Neural crest cell (in vitro differentiated cells): ENCODE measurements at regions not wholly inside any gene's neighbourhood (a gene's known extent, or its start where the extent isn't known, plus 50 kb on each side); places are given as distances from the start of the nearest gene placed in this dataset.

Source experiments
- DNase-seq: peaks from one replicate; pipeline ENCODE4 v3.0.0; 2021; ENCODE audit warnings: low read depth, mixed read lengths, low spot score
- H3K27ac Mint-ChIP-seq: one replicate; pipeline ENCODE4 v1.8.0; 2021; ENCODE audit warnings: mild to moderate bottlenecking, mixed read lengths; ENCODE audit not compliant: unreplicated experiment
- H3K27me3 Mint-ChIP-seq: 2 replicates; pipeline ENCODE4 v1.8.0; 2021; ENCODE audit warnings: low read depth, mild to moderate bottlenecking, mixed read lengths
- H3K36me3 Mint-ChIP-seq: 2 replicates; pipeline ENCODE4 v1.8.0; 2021; ENCODE audit warnings: low read depth, mild to moderate bottlenecking, mixed read lengths
- H3K4me1 Mint-ChIP-seq: 2 replicates; pipeline ENCODE4 v1.8.0; 2021; ENCODE audit warnings: mixed read lengths
- H3K4me3 Mint-ChIP-seq: one replicate; pipeline ENCODE4 v1.8.0; 2021; ENCODE audit warnings: mild to moderate bottlenecking, mixed read lengths
- H3K9me3 Mint-ChIP-seq: 2 replicates; pipeline ENCODE4 v1.8.0; 2021; ENCODE audit warnings: mixed read lengths
- TF ChIP-seq, protein P1 (sequence below): fragments of 200-600 bp; sonication (generic); conservative IDR thresholded peaks from 2 replicates; pipeline ENCODE4 v1.5.0; 2021; ENCODE audit warnings: antibody characterized with exemption, mild to moderate bottlenecking

DNA sequence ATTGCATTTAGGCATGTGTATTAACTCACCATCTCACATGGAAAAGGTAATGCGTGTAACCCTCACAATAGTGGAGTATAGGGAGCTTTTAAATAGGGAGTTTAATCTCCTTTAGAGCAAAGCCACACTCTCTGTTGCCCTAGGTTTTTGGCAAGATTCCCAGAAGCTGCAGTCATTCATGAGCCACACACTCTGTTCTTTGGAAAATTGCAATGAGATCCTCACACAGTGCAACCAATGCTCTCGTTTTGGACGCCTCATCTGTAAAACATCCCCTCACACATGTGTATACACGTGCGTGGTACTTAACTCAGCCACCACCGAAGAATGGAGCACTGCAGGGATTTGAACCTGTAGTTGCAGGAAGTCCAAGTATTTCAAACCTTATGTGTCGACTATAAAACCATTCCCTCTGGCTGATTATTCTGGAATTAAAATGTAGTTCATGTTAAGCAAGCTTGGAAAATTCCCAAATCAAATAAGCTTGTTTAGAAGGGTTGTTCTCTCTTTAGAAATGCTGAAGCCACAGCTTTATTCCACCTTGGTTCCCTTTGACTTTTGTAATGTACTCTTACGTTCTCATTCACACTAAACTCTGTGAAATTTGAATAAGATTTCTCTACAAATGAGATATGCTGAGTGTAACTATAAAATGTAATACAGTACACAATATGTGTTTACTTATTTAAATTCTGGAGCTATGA is 489.8 kb upstream of the MANEA start:
- TF ChIP-seq, protein P1, sequence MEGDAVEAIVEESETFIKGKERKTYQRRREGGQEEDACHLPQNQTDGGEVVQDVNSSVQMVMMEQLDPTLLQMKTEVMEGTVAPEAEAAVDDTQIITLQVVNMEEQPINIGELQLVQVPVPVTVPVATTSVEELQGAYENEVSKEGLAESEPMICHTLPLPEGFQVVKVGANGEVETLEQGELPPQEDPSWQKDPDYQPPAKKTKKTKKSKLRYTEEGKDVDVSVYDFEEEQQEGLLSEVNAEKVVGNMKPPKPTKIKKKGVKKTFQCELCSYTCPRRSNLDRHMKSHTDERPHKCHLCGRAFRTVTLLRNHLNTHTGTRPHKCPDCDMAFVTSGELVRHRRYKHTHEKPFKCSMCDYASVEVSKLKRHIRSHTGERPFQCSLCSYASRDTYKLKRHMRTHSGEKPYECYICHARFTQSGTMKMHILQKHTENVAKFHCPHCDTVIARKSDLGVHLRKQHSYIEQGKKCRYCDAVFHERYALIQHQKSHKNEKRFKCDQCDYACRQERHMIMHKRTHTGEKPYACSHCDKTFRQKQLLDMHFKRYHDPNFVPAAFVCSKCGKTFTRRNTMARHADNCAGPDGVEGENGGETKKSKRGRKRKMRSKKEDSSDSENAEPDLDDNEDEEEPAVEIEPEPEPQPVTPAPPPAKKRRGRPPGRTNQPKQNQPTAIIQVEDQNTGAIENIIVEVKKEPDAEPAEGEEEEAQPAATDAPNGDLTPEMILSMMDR, result no peak
- Mint-ChIP-seq H3K9me3 (no peaks in the 10 kb centered on the region), H3K4me1 (no peaks in the 10 kb centered on the region), H3K27ac (no peak overlapping the region), H3K4me3 (no peak overlapping the region), H3K36me3 (no peaks in the 10 kb centered on the region), H3K27me3 (no peaks in the 10 kb centered on the region)
- DNase-seq, result no peak

DNA sequence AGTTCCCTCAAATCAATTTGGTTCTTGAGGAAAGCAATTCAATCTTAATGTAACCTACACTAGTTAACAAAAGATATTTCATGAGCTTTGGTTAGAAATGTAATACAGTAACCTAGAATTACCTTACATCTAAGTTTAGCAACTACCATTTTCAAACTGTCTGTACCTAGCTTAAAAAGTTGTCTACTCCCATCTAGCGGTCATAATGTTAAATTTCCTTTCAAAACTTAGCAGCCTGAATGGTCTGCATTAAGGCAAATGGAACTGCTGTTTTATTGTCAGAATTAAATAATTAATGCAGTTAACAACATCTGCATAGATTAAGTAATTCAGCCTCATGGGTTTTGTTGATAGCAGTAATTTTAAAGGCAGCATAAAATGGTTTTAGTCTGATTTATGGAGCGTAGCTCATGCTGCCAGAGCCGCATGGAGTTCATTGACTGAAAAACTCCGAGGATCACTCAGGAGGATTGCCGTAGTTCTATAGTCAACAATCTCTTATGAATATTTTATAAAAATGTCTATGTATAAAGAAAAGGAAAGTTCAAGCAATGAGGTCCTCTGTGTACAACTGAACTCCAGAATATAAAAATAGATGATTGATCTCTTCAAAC is 485.4 kb upstream of the MANEA start:
- DNase-seq, result no peak
- no peaks in the 10 kb centered on the region for H3K4me1 Mint-ChIP-seq
- no peaks in the 10 kb centered on the region for H3K36me3 Mint-ChIP-seq
- no peak overlapping the region for H3K27ac Mint-ChIP-seq
- no peaks in the 10 kb centered on the region for H3K9me3 Mint-ChIP-seq
- no peak overlapping the region for H3K4me3 Mint-ChIP-seq
- no peaks in the 10 kb centered on the region for H3K27me3 Mint-ChIP-seq
- TF ChIP-seq, protein P1, result peak; percentile 81

DNA sequence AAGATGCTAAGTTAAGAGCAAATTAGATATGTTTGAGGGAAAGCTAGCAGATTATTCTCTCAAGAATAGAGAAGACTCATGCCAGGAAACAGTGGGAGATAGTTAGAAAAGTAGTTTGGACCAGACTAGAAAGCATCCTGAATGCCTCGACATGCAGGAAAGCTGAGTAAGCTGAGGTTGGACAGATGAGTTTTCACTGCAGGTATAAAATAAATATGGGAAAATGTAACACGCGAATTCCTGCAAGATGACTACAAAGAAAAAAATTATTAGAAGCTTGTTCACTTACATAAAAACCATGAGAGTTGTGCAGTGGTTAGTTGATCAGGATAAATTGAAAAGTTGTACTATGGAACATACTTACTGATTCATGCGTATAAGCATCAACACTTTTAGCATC is 484.2 kb upstream of the MANEA start:
- Mint-ChIP-seq H3K4me3 (no peak overlapping the region), H3K27ac (no peak overlapping the region), H3K9me3 (no peaks in the 10 kb centered on the region), H3K36me3 (no peaks in the 10 kb centered on the region), H3K27me3 (no peaks in the 10 kb centered on the region), H3K4me1 (no peaks in the 10 kb centered on the region)
- TF ChIP-seq, protein P1, result no peak
- DNase-seq, result no peak

DNA sequence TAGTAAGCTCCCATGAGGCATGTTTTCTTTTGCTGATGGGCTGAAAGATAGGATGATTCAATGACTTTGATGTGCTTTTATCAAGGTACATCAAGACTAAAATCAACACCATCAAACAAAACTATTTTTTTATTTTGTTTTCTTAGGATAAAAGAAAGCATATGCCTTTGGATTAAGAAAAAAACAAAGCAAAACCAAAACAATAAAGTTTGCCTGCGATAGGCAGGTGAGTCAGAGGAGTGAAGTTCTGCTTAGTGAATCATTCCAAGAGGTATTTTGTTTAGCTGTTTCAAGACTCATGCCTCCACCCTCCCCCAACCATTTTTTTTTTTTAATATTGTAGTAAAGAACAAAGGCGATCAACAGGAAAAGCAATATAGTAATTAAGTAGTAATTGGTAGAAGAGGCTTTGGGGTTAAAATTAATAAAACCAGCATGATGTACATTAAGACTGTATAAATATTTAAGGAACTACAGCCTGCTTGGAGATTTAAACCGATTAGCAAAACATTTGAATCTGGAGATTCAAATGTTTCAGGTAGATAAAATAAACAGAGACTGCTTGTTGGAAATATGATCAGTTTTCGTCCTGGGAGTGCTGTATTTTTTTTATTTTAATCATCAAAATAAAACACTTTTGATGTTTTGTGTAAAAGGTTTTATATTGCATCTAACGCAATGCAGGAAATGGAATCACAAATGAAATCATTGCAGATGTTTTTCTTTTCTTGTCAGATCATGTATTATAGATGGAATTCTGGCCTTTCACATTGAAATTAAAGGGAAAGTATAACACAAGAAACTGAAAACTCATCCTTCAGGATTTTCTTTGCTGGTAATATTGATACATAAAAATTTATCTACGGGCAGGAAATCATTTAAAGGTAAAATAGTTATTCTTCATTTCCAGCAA is 482.3 kb upstream of the MANEA start:
- H3K9me3 Mint-ChIP-seq, result no peaks in the 10 kb centered on the region
- H3K4me1 Mint-ChIP-seq, result no peaks in the 10 kb centered on the region
- DNase-seq, result no peak
- H3K27me3 Mint-ChIP-seq, result no peaks in the 10 kb centered on the region
- H3K4me3 Mint-ChIP-seq, result no peak overlapping the region
- no peaks in the 10 kb centered on the region for H3K36me3 Mint-ChIP-seq
- TF ChIP-seq, protein P1, result no peak
- H3K27ac Mint-ChIP-seq, result no peak overlapping the region

DNA sequence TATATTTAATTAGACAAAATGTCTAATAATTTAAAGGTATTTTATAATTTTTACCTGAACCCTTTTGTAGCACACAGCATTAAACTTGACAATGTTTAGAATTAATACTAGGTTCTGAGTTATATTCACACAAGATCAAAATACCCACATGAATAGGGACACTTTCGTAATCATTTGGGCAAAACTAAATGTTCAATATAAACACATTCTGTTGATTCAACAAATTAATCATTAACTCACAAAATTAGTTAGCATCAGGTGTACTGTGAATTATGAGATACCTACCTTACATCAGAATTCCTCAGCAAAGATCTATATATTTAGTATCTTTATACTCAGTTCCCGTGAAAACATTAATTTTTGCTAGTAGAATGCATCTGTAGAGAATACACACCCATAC is 481.5 kb upstream of the MANEA start:
- H3K9me3 Mint-ChIP-seq, result no peaks in the 10 kb centered on the region
- no peaks in the 10 kb centered on the region for H3K36me3 Mint-ChIP-seq
- no peaks in the 10 kb centered on the region for H3K4me1 Mint-ChIP-seq
- no peaks in the 10 kb centered on the region for H3K27me3 Mint-ChIP-seq
- TF ChIP-seq, protein P1, result no peak
- no peak for DNase-seq
- no peak overlapping the region for H3K4me3 Mint-ChIP-seq
- H3K27ac Mint-ChIP-seq, result no peak overlapping the region
